DND-41 (cell line): ENCODE measurements at regions not wholly inside any gene's neighbourhood (a gene's known extent, or its start where the extent isn't known, plus 50 kb on each side); places are given as distances from the start of the nearest gene placed in this dataset.
A peak's percentile ranks its signal among the peaks of the same experiment; 100 is the strongest.
"Not testable (repeated sequence)": the region's sequence is repeated elsewhere in the genome, so short reads cannot be mapped to it uniquely, and the experiment has no call there.

Experiments
- ATAC-seq: fragments of 200-7000 bp; cut with Tn5 transposase; 3 replicates; pipeline ENCODE4 v1.9.1; 2021; ENCODE audit warnings: low read depth; ENCODE audit not compliant: insufficient read depth
- DNase-seq: peaks from one replicate; pipeline ENCODE4 v3.0.0-alpha.2; 2020
- H2AFZ ChIP-seq: 2 replicates; pipeline ENCODE4 v1.6.0; 2012; ENCODE audit warnings: low read depth, low read length
- H3K27ac ChIP-seq: 2 replicates; pipeline ENCODE4 v1.5.1; 2012; ENCODE audit warnings: low read length, inconsistent platforms
- H3K27me3 ChIP-seq: fragments of 200-600 bp; sonication (generic); 2 replicates; pipeline ENCODE4 v1.6.0; 2012; ENCODE audit warnings: low read length, mild to moderate bottlenecking, inconsistent platforms; ENCODE audit not compliant: insufficient read depth, poor library complexity
- H3K36me3 ChIP-seq: 2 replicates; pipeline ENCODE4 v1.5.1; 2012; ENCODE audit warnings: low read length, inconsistent platforms; ENCODE audit not compliant: insufficient read depth
- H3K4me1 ChIP-seq: 2 replicates; pipeline ENCODE4 v1.5.1; 2012; ENCODE audit warnings: mild to moderate bottlenecking, low read length; ENCODE audit not compliant: insufficient read depth
- H3K4me2 ChIP-seq: 2 replicates; pipeline ENCODE4 v1.6.0; 2012; ENCODE audit warnings: mild to moderate bottlenecking, moderate library complexity, low read length, inconsistent platforms; ENCODE audit not compliant: insufficient read depth
- H3K4me3 ChIP-seq, 2 experiments: fragments of 200-600 bp in 1 of 2; shearing (Covaris generic) in 1 of 2; 2 replicates each; pipeline ENCODE4 v1.5.1; 2012 to 2016; ENCODE audit warnings: inconsistent platforms in 2 of 2, low read length in 2 of 2, mild to moderate bottlenecking in 2 of 2, low read depth in 1 of 2, moderate library complexity in 1 of 2
- H3K79me2 ChIP-seq: 2 replicates; pipeline ENCODE4 v1.6.0; 2012; ENCODE audit warnings: low read length, inconsistent platforms; ENCODE audit not compliant: insufficient read depth
- H3K9ac ChIP-seq: 2 replicates; pipeline ENCODE4 v1.6.0; 2012; ENCODE audit warnings: low read depth, mild to moderate bottlenecking, inconsistent platforms, low read length, moderate library complexity
- H3K9me3 ChIP-seq: 2 replicates; pipeline ENCODE4 v1.5.1; 2012; ENCODE audit warnings: low read length, moderate library complexity, mild to moderate bottlenecking, inconsistent platforms; ENCODE audit not compliant: insufficient read depth, severe bottlenecking
- H4K20me1 ChIP-seq: 2 replicates; pipeline ENCODE4 v1.6.0; 2012; ENCODE audit warnings: low read length; ENCODE audit not compliant: insufficient read depth

DNA sequence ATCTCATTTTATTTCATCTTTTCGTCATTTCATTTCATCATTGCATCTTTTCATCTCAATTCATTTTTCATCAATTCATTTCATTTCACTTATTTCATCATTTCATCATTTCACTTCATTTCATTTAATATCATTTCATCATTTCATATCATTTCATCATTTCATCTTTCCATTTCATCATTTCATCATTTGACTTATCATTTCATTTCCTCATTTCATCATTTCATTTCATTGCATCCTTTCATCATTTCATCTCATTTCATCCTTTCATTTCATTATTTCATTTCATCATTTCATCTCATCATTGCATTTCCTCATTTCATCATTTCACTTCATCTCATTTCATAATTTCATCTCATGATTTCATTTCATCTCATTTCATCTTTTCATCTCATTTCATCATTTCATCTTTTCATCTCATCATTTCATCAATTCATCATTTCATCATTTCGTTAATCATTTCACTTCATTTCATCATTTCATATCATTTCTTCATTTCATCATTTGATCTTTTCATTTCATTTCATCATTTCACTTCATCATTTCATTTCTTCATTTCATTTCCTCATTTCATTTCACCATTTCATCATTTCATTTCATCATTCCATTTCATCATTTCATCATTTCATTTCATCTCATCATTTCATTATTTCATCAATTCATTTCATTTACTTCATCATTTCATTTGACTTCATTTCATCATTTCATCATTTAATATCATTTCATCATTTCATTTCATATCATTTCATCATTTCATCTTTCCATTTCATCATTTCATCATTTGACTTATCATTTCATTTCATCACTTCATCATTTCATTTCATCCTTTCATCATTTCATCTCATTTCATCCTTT is 176.2 kb downstream of the ZNF92 start:
- not testable (repeated sequence) for H3K27ac ChIP-seq, H3K9ac ChIP-seq, ATAC-seq, H3K4me3 ChIP-seq, H3K4me2 ChIP-seq, H3K9me3 ChIP-seq, H3K79me2 ChIP-seq, H4K20me1 ChIP-seq, H3K36me3 ChIP-seq, H3K27me3 ChIP-seq, H2AFZ ChIP-seq, DNase-seq, H3K4me1 ChIP-seq

- H3K4me1 ChIP-seq, H3K36me3 ChIP-seq, H3K4me3 ChIP-seq, DNase-seq, H3K4me2 ChIP-seq, H3K79me2 ChIP-seq, H3K9ac ChIP-seq, H3K27me3 ChIP-seq, H2AFZ ChIP-seq, H3K27ac ChIP-seq, ATAC-seq, H4K20me1 ChIP-seq, H3K9me3 ChIP-seq: not testable (repeated sequence)
Measured at GRCh38 chr7:65550444-65550809, 176.8 kb downstream of the ZNF92 start.

GRCh38 chr7:65551042-65551441 is 177.4 kb downstream of the ZNF92 start:
- H3K9ac ChIP-seq, H4K20me1 ChIP-seq, H3K27me3 ChIP-seq, H2AFZ ChIP-seq, H3K4me3 ChIP-seq, H3K9me3 ChIP-seq, H3K79me2 ChIP-seq, H3K36me3 ChIP-seq, H3K4me2 ChIP-seq, H3K27ac ChIP-seq, ATAC-seq, DNase-seq, H3K4me1 ChIP-seq: not testable (repeated sequence)

DNA sequence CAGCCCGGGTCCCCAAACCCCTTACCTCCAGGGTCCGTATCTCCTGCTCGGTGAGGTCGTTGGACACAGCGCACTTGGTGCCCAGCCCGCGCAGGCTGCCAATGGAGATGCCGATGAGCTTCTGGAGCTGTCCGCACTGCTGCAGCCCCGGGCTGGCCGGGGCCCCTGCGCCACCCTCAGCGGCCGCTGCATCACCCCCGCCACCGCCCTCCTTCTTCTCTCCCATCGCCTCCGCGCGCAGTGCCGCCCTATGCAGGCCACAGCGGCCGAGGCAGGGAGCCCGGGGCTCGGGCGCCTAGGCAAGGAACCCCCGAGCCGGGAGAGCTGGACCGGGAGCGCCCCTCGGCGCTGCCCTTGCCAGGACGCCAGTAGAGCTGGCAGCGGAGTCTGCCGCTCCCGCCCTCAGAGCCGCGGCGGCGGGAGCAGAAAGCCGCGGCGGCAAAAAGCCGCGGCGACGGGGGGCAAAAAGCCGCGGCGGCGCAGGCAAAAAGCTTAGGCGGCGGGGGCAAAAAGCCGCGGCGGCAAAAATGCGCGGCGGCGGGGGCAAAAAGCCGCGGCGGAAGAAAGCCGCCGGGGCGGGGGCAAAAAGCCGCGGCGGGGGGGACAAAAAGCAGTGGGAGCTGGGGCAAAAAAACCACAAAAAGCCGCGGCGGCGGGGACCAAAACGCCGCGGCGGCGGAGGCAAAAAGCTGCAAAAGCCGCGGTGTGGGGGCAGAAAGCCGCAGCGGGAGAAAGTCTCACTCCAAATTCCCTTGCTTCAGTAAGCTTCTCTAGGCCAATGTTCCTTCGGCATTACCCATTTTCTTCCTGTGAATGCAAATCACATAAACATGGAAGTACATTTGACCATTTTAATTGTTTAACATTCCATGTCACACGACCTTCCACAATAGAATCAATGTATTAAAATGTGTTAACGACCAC is 181.2 kb downstream of the ZNF92 start:
- not testable (repeated sequence) for H3K9me3 ChIP-seq, H3K27me3 ChIP-seq, H2AFZ ChIP-seq, H3K4me3 ChIP-seq, H3K4me1 ChIP-seq, H3K79me2 ChIP-seq, H3K4me2 ChIP-seq, H3K27ac ChIP-seq, H3K9ac ChIP-seq, DNase-seq, H3K36me3 ChIP-seq, H4K20me1 ChIP-seq
- peak; percentile 40; the same call in 2 of the 3 replicates for ATAC-seq

- H3K4me2 ChIP-seq, H2AFZ ChIP-seq, DNase-seq, H3K9ac ChIP-seq, H3K36me3 ChIP-seq, H3K27me3 ChIP-seq, H3K4me3 ChIP-seq, H3K4me1 ChIP-seq, ATAC-seq, H3K79me2 ChIP-seq, H4K20me1 ChIP-seq, H3K27ac ChIP-seq, H3K9me3 ChIP-seq: not testable (repeated sequence)
Measured at GRCh38 chr7:65558584-65558983, 184.9 kb downstream of the ZNF92 start.

DNA sequence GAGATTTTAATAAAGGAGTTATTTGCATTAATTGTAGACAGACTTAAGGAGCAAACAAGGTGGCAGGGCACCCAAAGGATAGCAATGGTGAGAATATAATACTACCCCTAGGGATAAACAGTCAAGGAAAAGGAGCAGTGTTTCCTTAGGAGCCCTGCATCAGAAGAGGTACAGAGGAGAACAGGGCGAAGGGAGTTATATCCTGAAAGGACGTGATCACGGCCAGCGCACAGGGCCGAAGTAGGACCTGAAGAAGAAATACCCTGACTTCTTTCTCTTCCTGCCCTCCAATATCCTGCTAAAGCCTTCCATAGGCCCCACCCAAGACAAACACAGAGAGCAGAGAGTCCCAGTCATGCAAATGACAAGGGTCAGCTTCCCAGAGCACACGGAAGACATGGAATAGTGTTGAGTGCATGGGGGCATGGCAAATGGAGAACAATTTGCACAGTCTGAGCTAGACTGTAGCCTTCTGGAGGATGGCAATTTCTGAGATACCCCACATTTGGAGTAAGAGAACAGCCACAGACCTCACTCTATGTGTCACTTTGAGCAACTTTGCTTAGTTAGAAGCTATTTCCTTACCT is 188.2 kb downstream of the ZNF92 start:
- not testable (repeated sequence) for ATAC-seq, H3K4me2 ChIP-seq, H3K4me1 ChIP-seq, H3K36me3 ChIP-seq, H3K27me3 ChIP-seq, H3K9ac ChIP-seq, H3K9me3 ChIP-seq, H4K20me1 ChIP-seq, H3K4me3 ChIP-seq, H3K79me2 ChIP-seq, H3K27ac ChIP-seq, H2AFZ ChIP-seq, DNase-seq

- ATAC-seq (peak; percentile 47; the same call in 1 of the 3 replicates), DNase-seq (peak; percentile 13)
- H3K4me3 ChIP-seq, H3K9me3 ChIP-seq, H3K27me3 ChIP-seq, H3K4me2 ChIP-seq, H3K9ac ChIP-seq, H3K36me3 ChIP-seq, H3K79me2 ChIP-seq, H3K27ac ChIP-seq, H2AFZ ChIP-seq, H4K20me1 ChIP-seq, H3K4me1 ChIP-seq: not testable (repeated sequence)
Measured at GRCh38 chr7:65562522-65562921, 188.9 kb downstream of the ZNF92 start.

GRCh38 chr7:65563333-65563732 is 189.7 kb downstream of the ZNF92 start:
- ATAC-seq: not testable (repeated sequence)

More at GRCh38 chr7:65563333-65563732, 189.7 kb downstream of the ZNF92 start:
- not testable (repeated sequence) for H3K27ac ChIP-seq, H3K4me2 ChIP-seq, H3K36me3 ChIP-seq, H2AFZ ChIP-seq, DNase-seq, H3K79me2 ChIP-seq, H3K9me3 ChIP-seq, H3K9ac ChIP-seq, H3K27me3 ChIP-seq, H4K20me1 ChIP-seq, H3K4me3 ChIP-seq, H3K4me1 ChIP-seq
